Stimulated activated naive B cell treated with anti-CD40 and anti-IgM and Interleukin-4, amounts not matched to agents 10 μg/mL and 1 μg/mL and 100 μg/mL, for 72 hours (primary cell): ENCODE measurements at regions not wholly inside any gene's neighbourhood (a gene's known extent, or its start where the extent isn't known, plus 50 kb on each side); places are given as distances from the start of the nearest gene placed in this dataset.
A peak's percentile ranks its signal among the peaks of the same experiment; 100 is the strongest.
"Not testable (repeated sequence)": the region's sequence is repeated elsewhere in the genome, so short reads cannot be mapped to it uniquely, and the experiment has no call there.

Experiments
- ATAC-seq, 2 donors: fragments of 150-1000 bp; cut with Tn5 transposase; replicated peaks; 2 replicates each; pipeline ENCODE4 v1.10.0; 2021; ENCODE audit warnings: moderate library complexity in 1 of 2
- DNase-seq: peaks from one replicate; pipeline ENCODE4 v3.0.0; 2021
- H3K27ac Mint-ChIP-seq: one replicate; pipeline ENCODE4 v1.8.0; 2022; ENCODE audit warnings: mild to moderate bottlenecking, mixed read lengths
- H3K27me3 Mint-ChIP-seq, 2 donors: one replicate each; pipeline ENCODE4 v1.8.0; 2022; ENCODE audit warnings: mixed read lengths in 2 of 2
- H3K36me3 Mint-ChIP-seq, 2 donors: one replicate each; pipeline ENCODE4 v1.8.0; 2022; ENCODE audit warnings: mixed read lengths in 2 of 2, mild to moderate bottlenecking in 1 of 2
- H3K4me1 Mint-ChIP-seq, 2 donors: one replicate each; pipeline ENCODE4 v1.8.0; 2022; ENCODE audit warnings: mixed read lengths in 2 of 2, mild to moderate bottlenecking in 1 of 2
- H3K4me3 Mint-ChIP-seq, 2 donors: one replicate each; pipeline ENCODE4 v1.8.0; 2022; ENCODE audit warnings: mild to moderate bottlenecking in 2 of 2, mixed read lengths in 2 of 2, moderate library complexity in 1 of 2
- H3K9me3 Mint-ChIP-seq, 2 donors: one replicate each; pipeline ENCODE4 v1.8.0; 2022; ENCODE audit warnings: mixed read lengths in 2 of 2, mild to moderate bottlenecking in 1 of 2

DNA sequence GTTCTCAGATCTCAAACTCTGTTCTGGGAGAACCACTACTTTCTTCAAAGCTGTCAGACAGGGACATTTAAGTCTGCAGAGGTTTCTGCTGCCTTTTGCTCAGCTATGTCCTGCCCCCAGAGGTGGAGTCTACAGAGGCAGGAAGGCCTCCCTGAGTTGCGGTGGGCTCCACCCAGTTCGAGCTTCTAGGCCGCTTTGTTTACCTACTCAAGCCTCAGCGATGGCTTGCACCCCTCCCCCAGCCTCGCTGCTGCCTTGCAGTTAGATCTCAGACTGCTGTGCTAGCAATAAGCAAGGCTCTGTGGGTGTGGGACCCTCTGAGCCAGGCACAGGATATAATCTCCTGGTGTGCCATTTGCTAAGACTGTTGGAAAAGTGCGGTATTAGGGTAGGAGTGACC lies 115.1 kb downstream of the YIPF5 start:
- not testable (repeated sequence) for H3K4me1 Mint-ChIP-seq, DNase-seq, H3K27ac Mint-ChIP-seq, ATAC-seq, H3K4me3 Mint-ChIP-seq, H3K36me3 Mint-ChIP-seq
- Mint-ChIP-seq H3K9me3 (peaks cover 3 to 13% of the 10 kb centered on the region in 2 donors), H3K27me3 (peaks cover 23 to 31% of the 10 kb centered on the region in 2 donors)

DNA sequence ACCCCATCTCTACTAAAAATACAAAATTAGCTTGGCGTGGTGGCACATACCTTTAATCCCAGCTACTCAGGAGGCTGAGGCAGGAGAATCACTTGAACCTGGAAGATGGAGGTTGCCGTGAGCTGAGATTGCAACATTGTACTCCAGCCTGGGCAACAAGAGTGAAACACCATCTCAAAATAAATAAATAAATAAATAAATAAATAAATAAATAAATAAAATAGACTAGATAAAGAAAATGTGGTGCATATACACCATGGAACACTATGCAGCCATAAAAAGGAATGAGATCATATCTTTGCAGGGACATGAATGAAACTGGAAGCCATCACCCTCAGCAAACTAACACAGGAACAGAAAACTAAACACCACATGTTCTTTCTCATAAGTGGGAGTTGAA lies 110.4 kb downstream of the YIPF5 start:
- Mint-ChIP-seq H3K9me3 (peaks cover 3 to 11% of the 10 kb centered on the region in 2 donors), H3K27me3 (peaks cover 16 to 17% of the 10 kb centered on the region in 2 donors)
- not testable (repeated sequence) for H3K36me3 Mint-ChIP-seq, DNase-seq, H3K27ac Mint-ChIP-seq, H3K4me1 Mint-ChIP-seq, ATAC-seq, H3K4me3 Mint-ChIP-seq

DNA sequence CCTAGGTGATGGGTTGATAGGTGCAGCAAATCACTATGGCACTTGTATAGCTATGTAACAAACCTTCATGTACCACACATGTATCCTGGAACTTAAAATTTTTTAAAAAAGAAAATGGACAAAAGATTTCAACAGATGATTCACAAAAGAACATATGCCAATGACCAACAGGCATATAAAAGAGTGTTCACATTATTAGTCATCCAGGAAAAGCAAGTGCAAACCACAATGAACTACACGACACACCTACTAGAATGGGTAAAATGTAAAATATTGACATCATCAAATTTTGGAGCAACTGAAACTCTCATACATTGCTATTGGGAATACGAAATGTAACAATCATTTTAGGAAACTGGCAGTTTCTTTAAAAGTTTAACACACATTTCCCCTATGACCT lies 109.9 kb downstream of the YIPF5 start:
- ATAC-seq (no peak), DNase-seq (no peak)
- peaks cover 3 to 10% of the 10 kb centered on the region in 2 donors for H3K9me3 Mint-ChIP-seq
- peaks cover 16 to 17% of the 10 kb centered on the region in 2 donors for H3K27me3 Mint-ChIP-seq
- no peaks in the 10 kb centered on the region for H3K36me3 Mint-ChIP-seq
- H3K4me1 Mint-ChIP-seq, result no peaks in the 10 kb centered on the region
- no peak overlapping the region for H3K27ac Mint-ChIP-seq
- H3K4me3 Mint-ChIP-seq, result no peak overlapping the region

DNA sequence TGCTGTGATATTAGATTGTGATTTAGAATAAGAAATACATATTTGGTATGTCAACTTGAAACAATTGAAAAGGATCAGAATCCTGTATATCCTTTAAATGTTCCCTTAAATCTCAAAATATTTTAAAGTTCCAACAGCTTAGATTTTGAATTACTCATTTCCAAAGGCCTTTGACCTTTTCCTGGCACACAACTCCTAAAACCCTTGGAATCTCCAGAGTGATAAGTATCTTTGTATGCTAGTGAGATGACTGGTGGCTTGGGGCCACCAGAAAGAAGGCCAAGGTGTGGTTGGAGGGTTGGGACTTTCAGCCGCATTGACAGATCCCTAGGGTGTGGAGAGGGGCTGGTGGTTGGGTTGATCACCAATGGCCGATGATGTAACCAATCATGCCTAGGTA lies 104.7 kb downstream of the YIPF5 start:
- ATAC-seq (no peak), DNase-seq (no peak)
- Mint-ChIP-seq H3K27ac (no peak overlapping the region), H3K4me3 (no peak overlapping the region), H3K4me1 (no peaks in the 10 kb centered on the region), H3K27me3 (no peaks in the 10 kb centered on the region), H3K36me3 (no peaks in the 10 kb centered on the region), H3K9me3 (peaks cover under 1 to 1% of the 10 kb centered on the region in 2 donors)

DNA sequence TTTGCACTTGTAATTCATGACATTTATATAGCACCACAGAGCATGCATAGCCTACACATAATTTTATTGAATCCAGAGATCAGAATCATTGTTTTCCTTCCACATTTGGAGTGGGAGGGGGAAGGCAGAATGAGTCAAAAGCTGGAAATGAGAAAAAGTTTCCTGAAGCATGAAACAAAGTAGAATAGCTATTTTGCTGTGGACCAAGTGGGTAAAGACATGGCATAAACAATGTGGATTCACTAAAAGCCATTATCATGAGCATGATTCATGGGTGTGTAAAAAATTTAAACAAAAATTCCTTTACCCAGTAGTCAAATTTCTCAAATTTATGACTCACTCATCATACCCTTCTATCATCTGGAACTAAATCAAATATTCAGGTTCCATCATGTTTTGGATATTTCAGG lies 97.9 kb downstream of the YIPF5 start:
- no peaks in the 10 kb centered on the region for H3K4me1 Mint-ChIP-seq
- H3K4me3 Mint-ChIP-seq, result no peak overlapping the region
- ATAC-seq (no peak), DNase-seq (no peak)
- peaks cover 13 to 22% of the 10 kb centered on the region in 2 donors for H3K27me3 Mint-ChIP-seq
- H3K9me3 Mint-ChIP-seq, result peaks cover 0 to 4% of the 10 kb centered on the region in 2 donors
- no peak overlapping the region for H3K27ac Mint-ChIP-seq
- H3K36me3 Mint-ChIP-seq, result no peaks in the 10 kb centered on the region

DNA sequence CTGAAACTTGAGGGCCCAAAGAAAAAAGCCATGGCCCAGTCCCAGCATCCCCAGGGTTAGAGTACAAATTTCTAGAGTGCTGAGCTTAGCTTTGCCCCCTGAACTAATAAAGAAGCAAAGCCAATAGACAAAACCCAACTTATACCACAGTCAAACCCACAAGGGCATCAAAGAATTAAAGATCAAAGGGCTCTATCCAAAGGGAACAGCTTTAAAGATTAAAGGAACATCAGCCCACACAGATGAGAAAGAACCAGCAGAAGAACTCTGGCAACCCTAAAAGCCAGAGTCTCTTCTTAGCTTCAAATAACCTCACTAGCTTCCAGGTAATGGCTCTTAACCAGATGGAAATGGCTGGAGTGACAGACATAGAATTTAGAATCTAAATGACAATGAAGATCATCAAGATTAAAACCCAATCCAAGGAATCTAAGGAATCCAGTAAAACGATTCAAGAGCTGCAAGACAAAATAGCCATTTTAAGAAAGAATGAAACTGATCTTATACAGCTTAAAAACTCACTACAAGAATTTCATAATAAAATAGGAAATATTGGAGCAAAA lies 93.9 kb downstream of the YIPF5 start:
- Mint-ChIP-seq H3K36me3 (no peaks in the 10 kb centered on the region), H3K27me3 (peaks cover 21 to 22% of the 10 kb centered on the region in 2 donors), H3K9me3 (peaks cover 9 to 23% of the 10 kb centered on the region in 2 donors), H3K4me1 (no peaks in the 10 kb centered on the region), H3K27ac (no peak overlapping the region), H3K4me3 (no peak overlapping the region)
- no peak for DNase-seq
- ATAC-seq, result no peak

DNA sequence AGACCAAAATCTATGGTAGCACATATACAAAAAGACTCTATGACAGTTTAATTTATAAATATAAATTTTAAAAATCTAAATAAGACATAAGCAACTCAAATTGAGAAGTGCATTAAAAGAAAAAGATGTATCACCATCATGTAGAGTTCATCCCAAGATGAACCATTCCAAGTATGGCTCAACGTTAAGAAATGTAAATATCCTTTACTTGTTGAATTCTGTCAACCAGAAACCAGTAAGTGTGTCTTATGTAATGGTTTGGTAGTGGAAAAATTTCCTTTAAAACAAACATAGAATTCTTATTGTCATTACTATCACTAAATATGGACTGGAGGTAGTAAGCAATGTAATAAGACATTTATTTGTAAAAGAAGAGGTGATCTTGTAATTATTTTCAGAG lies 87.3 kb downstream of the YIPF5 start:
- no peaks in the 10 kb centered on the region for H3K4me1 Mint-ChIP-seq
- H3K36me3 Mint-ChIP-seq, result no peaks in the 10 kb centered on the region
- H3K27ac Mint-ChIP-seq, result no peak overlapping the region
- peaks cover 13 to 14% of the 10 kb centered on the region in 2 donors for H3K9me3 Mint-ChIP-seq
- no peak overlapping the region for H3K4me3 Mint-ChIP-seq
- DNase-seq (no peak), ATAC-seq (no peak)
- peaks cover 0 to 8% of the 10 kb centered on the region in 2 donors for H3K27me3 Mint-ChIP-seq

DNA sequence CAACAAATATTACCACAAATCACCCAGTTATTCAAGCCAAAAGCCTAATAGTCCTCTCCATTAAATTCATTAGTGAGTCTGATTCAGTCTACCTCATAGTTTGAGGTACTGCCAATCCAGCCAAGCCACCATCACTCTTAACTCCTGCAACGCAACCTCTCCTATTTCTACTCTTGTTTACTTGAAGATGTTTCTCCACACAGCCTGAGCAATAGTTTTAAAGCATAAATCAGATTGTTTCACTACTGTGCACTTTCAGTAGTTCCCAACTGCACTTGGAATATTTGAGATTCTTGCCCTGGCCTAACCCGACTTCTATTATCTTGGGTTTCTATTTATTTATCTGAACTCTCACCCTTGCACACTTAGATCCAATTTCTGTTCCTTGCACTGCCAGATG lies 85.5 kb downstream of the YIPF5 start:
- no peak overlapping the region for H3K27ac Mint-ChIP-seq
- no peak for ATAC-seq
- peaks cover 6 to 9% of the 10 kb centered on the region in 2 donors for H3K9me3 Mint-ChIP-seq
- no peaks in the 10 kb centered on the region for H3K27me3 Mint-ChIP-seq
- H3K36me3 Mint-ChIP-seq, result no peaks in the 10 kb centered on the region
- no peak for DNase-seq
- no peak overlapping the region for H3K4me3 Mint-ChIP-seq
- peaks cover 6 to 8% of the 10 kb centered on the region in 2 donors for H3K4me1 Mint-ChIP-seq

DNA sequence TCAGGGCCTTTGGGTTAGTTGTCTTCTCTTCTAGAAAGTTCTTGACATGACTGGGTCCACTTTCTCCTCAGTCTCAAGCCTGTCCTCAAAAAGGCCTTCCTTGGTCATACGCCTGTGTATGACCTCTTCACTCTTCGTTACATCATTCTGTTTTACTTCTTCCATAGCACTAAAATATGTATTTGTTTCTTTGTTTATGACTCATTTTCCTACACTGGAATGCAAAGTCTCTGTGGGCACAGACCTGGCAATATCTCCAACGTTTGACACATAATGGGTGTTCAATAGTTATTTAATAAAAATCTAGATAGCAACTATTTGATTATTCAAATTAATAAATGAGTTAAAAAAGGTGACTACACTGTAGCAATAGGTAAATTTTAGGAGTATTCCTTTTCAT lies 85.1 kb downstream of the YIPF5 start:
- Mint-ChIP-seq H3K4me3 (no peak overlapping the region), H3K27ac (no peak overlapping the region), H3K27me3 (no peaks in the 10 kb centered on the region), H3K36me3 (no peaks in the 10 kb centered on the region), H3K4me1 (peaks cover 6 to 8% of the 10 kb centered on the region in 2 donors), H3K9me3 (peaks cover 6 to 9% of the 10 kb centered on the region in 2 donors)
- DNase-seq, result no peak
- ATAC-seq, result no peak

DNA sequence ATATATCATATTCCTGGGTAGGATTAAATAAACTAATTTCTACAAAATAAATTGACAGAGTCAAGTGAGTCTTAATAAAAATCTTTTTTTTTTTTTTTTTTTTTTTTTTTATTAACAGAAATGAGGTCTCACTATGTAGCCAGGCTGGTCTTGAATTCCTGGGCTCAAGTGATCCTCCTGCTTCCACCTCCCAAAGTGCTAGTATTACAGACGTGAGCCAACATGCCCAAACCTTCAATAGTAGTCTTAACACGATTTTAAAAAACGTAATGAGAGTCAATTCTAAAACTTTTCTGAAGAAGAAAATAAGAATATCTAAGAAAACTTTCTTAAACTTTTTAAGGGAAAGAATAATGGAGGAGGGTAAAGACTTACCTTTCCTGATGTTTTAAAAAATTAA lies 84.2 kb downstream of the YIPF5 start:
- peaks cover 0 to 7% of the 10 kb centered on the region in 2 donors for H3K9me3 Mint-ChIP-seq
- H3K27me3 Mint-ChIP-seq, result no peaks in the 10 kb centered on the region
- H3K36me3 Mint-ChIP-seq, result no peaks in the 10 kb centered on the region
- H3K4me1 Mint-ChIP-seq, result peaks cover 6 to 8% of the 10 kb centered on the region in 2 donors
- DNase-seq (no peak), ATAC-seq (no peak)
- no peak overlapping the region for H3K27ac Mint-ChIP-seq
- H3K4me3 Mint-ChIP-seq, result no peak overlapping the region

DNA sequence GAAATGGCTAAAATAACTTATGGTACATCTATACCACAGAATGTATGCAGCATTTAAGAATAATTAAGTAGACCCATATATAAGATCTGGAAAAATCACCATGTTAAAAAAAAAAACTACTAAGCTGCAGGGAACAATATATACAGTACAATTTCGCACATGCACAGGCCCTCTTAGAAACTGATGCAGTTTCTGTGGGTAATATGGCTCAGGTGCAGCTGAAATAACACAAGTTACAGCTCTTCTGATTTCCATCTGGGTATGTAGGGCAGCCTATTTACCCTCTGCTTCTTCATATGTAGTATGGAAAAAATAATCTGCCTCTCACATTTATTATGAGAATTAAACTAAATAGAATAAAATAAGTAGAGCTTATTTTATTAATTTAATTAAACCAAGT lies 82.9 kb downstream of the YIPF5 start:
- no peak overlapping the region for H3K27ac Mint-ChIP-seq
- H3K9me3 Mint-ChIP-seq, result peaks cover 0 to under 1% of the 10 kb centered on the region in 2 donors
- DNase-seq, result no peak
- no peak for ATAC-seq
- H3K27me3 Mint-ChIP-seq, result no peaks in the 10 kb centered on the region
- no peaks in the 10 kb centered on the region for H3K36me3 Mint-ChIP-seq
- H3K4me3 Mint-ChIP-seq, result no peak overlapping the region
- peaks cover 6 to 8% of the 10 kb centered on the region in 2 donors for H3K4me1 Mint-ChIP-seq

DNA sequence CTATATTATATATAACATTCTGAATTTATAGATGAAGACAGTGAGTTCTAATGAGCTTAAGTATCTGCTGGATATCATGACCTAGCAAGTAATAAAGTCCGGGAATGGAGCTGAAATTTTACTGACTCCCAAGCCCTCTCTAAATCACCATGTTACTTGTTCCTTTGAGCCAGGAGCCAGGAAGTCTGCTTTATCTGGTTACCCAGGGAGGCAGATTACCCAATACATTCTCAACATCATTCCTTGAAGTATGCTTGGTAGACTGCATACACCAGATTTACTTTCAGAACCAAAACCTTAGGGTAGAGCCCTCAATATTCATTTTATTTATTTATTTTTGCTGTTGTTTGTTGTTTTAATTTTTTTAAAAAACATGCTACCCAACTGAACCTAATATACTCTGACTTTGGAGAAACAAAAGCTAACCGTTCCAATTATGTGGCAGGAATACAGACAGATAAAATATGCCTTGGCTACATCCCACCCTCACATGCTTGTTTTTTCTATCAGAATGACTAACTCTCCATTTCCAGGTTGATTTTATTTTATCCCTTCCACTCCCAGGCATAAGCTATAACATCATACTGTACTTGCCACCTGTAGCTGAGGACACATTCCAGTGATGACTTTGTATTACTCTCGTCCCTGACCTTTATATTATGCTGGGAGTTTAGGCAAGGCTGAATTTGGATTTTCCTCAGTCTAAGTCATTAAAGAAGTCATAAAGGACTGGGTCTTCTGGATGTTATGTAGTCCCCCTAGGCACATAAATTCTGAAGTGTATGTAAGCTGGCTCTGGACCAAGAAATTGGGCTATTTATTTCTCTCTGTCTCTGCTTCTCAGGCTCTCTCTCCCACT lies 82.0 kb downstream of the YIPF5 start:
- DNase-seq (no peak), ATAC-seq (no peak)
- no peaks in the 10 kb centered on the region for H3K27me3 Mint-ChIP-seq
- H3K9me3 Mint-ChIP-seq, result no peaks in the 10 kb centered on the region
- no peak overlapping the region for H3K4me3 Mint-ChIP-seq
- H3K27ac Mint-ChIP-seq, result no peak overlapping the region
- H3K4me1 Mint-ChIP-seq, result peaks cover 7 to 8% of the 10 kb centered on the region in 2 donors
- no peaks in the 10 kb centered on the region for H3K36me3 Mint-ChIP-seq

DNA sequence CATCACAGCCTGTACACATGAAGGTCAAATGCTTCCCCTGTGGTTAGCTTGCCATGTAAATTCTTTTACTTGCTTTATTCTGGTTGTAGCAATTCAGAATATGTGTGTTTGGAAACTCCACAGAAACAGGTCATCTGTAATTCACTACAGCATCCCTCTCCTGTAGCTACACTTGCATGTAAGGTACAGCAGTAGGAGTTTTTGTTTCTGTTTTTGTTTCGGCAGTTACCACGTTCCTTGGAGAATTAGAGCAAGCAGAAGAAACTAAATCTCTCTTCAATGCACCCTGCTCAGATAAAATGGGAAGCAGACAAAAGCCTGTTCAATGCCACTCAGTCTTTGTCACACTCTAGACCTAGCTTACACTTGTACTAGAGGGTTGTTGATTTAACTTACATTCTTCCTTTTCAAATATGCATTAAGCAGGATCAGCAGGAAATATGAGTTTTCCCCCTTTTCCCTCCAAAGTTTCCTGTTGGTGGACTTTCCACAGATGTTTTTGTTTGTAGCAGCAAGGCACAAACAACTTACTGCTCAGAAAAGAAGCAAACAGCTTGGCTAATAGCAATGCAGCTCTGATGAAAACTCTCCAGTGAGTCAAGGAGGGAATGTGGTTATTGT lies 80.9 kb downstream of the YIPF5 start:
- ATAC-seq (peak; percentile 49 to 57), DNase-seq (no peak)
- Mint-ChIP-seq H3K36me3 (no peaks in the 10 kb centered on the region), H3K27me3 (no peaks in the 10 kb centered on the region), H3K4me3 (no peak overlapping the region), H3K27ac (no peak overlapping the region), H3K4me1 (peaks cover 11 to 13% of the 10 kb centered on the region in 2 donors), H3K9me3 (no peaks in the 10 kb centered on the region)

DNA sequence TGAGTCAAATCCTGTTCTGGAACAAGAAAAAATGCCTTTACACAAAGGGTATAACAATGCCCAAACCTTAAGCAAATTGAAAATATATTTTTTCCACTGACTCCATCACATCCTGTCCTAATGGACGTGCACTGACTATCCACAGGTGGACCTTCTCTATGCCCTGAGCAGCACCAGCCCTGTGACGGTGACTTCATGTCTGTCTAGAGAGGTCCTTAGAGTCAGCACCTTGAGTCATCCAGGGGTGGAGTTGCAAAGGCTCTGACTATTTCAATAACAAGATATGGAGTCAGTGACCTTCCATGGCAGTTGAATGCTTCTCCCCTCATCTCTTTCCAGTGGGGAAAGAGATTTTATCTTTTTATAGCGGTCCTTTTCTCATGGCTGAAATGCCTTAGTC lies 78.0 kb downstream of the YIPF5 start:
- DNase-seq (no peak), ATAC-seq (no peak)
- Mint-ChIP-seq H3K9me3 (peaks cover 4 to 9% of the 10 kb centered on the region in 2 donors), H3K36me3 (no peaks in the 10 kb centered on the region), H3K27me3 (peaks cover 0 to under 1% of the 10 kb centered on the region in 2 donors), H3K27ac (no peak overlapping the region), H3K4me1 (peaks cover 11 to 13% of the 10 kb centered on the region in 2 donors), H3K4me3 (no peak overlapping the region)

DNA sequence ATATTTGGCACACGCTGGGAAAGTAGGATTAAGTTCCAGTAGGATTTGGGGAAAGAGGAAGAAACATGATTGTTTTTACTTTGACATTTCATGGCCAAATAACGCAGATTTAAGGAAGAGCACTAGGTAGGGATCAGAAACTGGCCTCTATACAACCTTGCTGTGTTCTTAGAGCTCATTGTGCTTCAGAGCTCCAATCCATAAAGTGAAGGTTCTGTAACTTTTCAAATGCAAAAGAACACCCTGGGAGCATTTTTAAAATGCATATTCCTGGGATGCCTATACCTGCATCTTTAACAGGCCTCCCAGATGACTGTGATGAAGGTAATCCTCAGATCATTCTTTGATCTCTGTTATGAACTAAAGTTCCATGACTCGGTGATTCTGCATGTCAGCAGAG lies 77.1 kb downstream of the YIPF5 start:
- H3K27me3 Mint-ChIP-seq, result peaks cover 0 to 7% of the 10 kb centered on the region in 2 donors
- DNase-seq, result no peak
- peaks cover 4 to 15% of the 10 kb centered on the region in 2 donors for H3K9me3 Mint-ChIP-seq
- H3K36me3 Mint-ChIP-seq, result no peaks in the 10 kb centered on the region
- ATAC-seq, result no peak
- H3K27ac Mint-ChIP-seq, result no peak overlapping the region
- peaks cover 11 to 13% of the 10 kb centered on the region in 2 donors for H3K4me1 Mint-ChIP-seq
- no peak overlapping the region for H3K4me3 Mint-ChIP-seq
